Endothelial cell of umbilical vein (primary cell): ENCODE measurements at regions not wholly inside any gene's neighbourhood (a gene's known extent, or its start where the extent isn't known, plus 50 kb on each side); places are given as distances from the start of the nearest gene placed in this dataset.

Source experiments
- EZH2 ChIP-seq: IDR thresholded peaks from 2 replicates; pipeline ENCODE4 v1.6.1; 2012; ENCODE audit warnings: borderline replicate concordance, low read depth, mild to moderate bottlenecking, moderate library complexity, low read length, inconsistent platforms; ENCODE audit not compliant: severe bottlenecking
- GATA2 ChIP-seq: IDR thresholded peaks from 2 replicates; pipeline ENCODE4 v1.7.0; 2011; ENCODE audit warnings: low read depth, mild to moderate bottlenecking, moderate library complexity, mixed read lengths, low read length; ENCODE audit not compliant: insufficient read length, insufficient read depth
- JUN ChIP-seq: IDR thresholded peaks from 2 replicates; pipeline ENCODE4 v1.6.1; 2011; ENCODE audit warnings: borderline replicate concordance, low read depth; ENCODE audit not compliant: insufficient read length, insufficient read depth
- MYC ChIP-seq: IDR thresholded peaks from one replicate; pipeline ENCODE4 v1.6.1; 2011; ENCODE audit warnings: mild to moderate bottlenecking, low read depth, low read length
- POLR2A ChIP-seq: IDR thresholded peaks from 2 replicates; pipeline ENCODE4 v1.6.1; 2012; ENCODE audit warnings: low read depth, mild to moderate bottlenecking, control low read depth, low read length
- POLR2AphosphoS5 ChIP-seq: IDR thresholded peaks from 2 replicates; pipeline ENCODE4 v1.6.1; 2012; ENCODE audit warnings: low read depth, mild to moderate bottlenecking, control low read depth, low read length, moderate library complexity; ENCODE audit not compliant: insufficient read depth
- TF ChIP-seq, protein P1 (sequence below), 2 donors: IDR thresholded peaks; 1 replicate in 1 of 2; 2 replicates in 1 of 2; pipeline ENCODE4 v1.5.1; 2011; ENCODE audit warnings: low read length in 2 of 2, mild to moderate bottlenecking in 2 of 2, moderate library complexity in 2 of 2, control low read depth in 1 of 2, inconsistent platforms in 1 of 2, low read depth in 1 of 2; ENCODE audit not compliant: insufficient read depth in 1 of 2; ENCODE audit errors: extremely low read depth in 1 of 2
- TF ChIP-seq, protein P2 (sequence below): IDR thresholded peaks from 2 replicates; pipeline ENCODE4 v1.6.1; 2011; ENCODE audit not compliant: insufficient read depth, insufficient read length

- TF ChIP-seq MYC, result no peak
- TF ChIP-seq EZH2, result no peak
- no peak for TF ChIP-seq GATA2
- no peak for TF ChIP-seq POLR2A
- TF ChIP-seq, protein P1, sequence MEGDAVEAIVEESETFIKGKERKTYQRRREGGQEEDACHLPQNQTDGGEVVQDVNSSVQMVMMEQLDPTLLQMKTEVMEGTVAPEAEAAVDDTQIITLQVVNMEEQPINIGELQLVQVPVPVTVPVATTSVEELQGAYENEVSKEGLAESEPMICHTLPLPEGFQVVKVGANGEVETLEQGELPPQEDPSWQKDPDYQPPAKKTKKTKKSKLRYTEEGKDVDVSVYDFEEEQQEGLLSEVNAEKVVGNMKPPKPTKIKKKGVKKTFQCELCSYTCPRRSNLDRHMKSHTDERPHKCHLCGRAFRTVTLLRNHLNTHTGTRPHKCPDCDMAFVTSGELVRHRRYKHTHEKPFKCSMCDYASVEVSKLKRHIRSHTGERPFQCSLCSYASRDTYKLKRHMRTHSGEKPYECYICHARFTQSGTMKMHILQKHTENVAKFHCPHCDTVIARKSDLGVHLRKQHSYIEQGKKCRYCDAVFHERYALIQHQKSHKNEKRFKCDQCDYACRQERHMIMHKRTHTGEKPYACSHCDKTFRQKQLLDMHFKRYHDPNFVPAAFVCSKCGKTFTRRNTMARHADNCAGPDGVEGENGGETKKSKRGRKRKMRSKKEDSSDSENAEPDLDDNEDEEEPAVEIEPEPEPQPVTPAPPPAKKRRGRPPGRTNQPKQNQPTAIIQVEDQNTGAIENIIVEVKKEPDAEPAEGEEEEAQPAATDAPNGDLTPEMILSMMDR (IDR thresholded peaks at IDR 0.05; ENCODE audit: extremely low read depth in 1 of 2, insufficient read depth in 1 of 2, low read depth in 1 of 2, low read length in 2 of 2), result no peak
- TF ChIP-seq JUN, result no peak
- TF ChIP-seq POLR2AphosphoS5, result no peak
- TF ChIP-seq, protein P2, sequence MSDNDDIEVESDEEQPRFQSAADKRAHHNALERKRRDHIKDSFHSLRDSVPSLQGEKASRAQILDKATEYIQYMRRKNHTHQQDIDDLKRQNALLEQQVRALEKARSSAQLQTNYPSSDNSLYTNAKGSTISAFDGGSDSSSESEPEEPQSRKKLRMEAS, result no peak
Measured at GRCh38 chr15:62553911-62554563, 389.0 kb upstream of the C2CD4B start.
